GM18858 (cell line): ENCODE measurements at regions not wholly inside any gene's neighbourhood (a gene's known extent, or its start where the extent isn't known, plus 50 kb on each side); places are given as distances from the start of the nearest gene placed in this dataset.
"Not testable (repeated sequence)": the region's sequence is repeated elsewhere in the genome, so short reads cannot be mapped to it uniquely, and the experiment has no call there.

ENCODE experiments used
- ATAC-seq: cut with Tn5 transposase; IDR thresholded peaks from one replicate; pipeline ENCODE4 v1.9.1; 2021; ENCODE audit not compliant: unreplicated experiment

DNA sequence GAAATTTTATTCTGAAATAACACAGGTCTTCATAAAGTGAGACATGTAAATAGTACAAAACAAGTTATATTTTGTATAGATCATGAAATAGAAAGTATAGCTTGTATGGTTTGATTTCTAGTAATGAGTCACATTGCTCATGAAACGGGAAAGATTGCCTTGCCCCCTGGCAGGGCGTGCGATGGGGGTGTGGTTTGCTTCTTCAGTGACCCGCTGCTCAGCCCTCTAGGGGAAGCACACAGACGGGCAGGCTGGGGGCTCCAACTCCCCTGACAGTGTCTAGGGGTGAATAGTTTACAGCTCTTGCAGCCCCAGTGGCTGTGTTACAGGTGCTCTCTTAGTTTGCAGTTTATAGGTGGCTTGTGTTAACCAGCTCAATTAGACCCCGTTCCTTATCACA is 170.5 kb upstream of the RGS17 start:
- ATAC-seq = peak; percentile 64

- not testable (repeated sequence) for ATAC-seq
Observed at GRCh38 chr6:153282456-153282855, 151.4 kb upstream of the RGS17 start.

DNA sequence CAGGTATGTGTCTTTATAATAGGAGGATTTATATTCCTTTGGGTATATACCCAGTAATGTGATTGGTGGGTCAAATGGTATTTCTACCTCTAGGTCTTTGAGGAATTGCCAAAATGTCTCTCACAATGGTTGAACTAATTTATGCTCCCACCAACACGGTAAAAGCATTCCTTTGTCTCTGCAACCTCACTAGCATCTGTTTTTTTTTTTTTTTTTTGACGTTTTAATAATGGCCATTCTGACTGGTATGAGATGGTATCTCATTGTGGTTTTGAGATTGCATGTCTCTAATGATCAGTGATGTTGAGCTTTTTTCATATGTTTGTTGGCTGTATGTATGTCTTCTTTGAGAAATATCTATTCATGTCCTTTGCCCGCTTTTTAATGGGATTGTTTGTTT is 144.9 kb upstream of the RGS17 start:
- ATAC-seq = no peak

GRCh38 chr6:153272201-153272980 is 141.3 kb upstream of the RGS17 start:
- no peak for ATAC-seq

DNA sequence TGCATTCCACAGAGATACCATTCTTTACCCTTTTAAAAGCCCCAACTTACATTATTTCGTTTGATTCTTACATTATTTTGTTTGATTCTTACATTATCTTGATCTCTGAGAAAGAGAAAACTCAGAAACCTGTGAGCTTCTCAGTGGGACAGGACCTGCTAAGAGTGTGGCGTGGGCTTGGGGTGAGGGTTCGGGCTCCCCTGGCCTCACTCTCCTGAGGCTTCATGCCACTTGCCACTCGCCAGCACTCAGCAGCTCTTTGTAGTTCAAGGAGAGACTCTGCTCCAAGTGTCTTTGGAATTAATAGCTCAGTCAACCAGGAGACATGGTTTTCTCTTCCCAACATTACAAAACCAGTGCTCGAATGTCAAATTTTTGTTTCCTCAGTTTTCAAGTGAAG is 132.4 kb upstream of the RGS17 start:
- no peak for ATAC-seq

GRCh38 chr6:153251326-153251725 is 120.2 kb upstream of the RGS17 start:
- ATAC-seq = no peak

DNA sequence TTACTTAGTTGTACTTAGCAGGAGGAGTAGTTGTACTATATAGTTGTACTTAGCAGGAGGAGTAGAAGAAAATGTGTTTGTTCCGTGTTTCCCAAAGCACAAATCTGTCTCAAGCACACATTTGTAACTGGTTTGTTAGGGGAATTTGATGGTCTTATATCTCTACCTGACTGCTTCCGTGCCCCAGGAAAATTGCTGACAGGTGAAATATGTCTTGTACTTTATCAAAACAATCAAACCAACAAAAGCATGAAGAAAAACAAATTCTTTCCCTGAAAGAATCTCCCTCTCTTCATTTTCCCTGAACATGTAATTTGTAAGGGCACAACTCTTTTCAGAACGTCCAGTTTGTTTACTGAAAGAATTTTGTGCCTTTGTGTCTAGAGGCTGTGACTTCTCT is 106.6 kb upstream of the RGS17 start:
- ATAC-seq = no peak

DNA sequence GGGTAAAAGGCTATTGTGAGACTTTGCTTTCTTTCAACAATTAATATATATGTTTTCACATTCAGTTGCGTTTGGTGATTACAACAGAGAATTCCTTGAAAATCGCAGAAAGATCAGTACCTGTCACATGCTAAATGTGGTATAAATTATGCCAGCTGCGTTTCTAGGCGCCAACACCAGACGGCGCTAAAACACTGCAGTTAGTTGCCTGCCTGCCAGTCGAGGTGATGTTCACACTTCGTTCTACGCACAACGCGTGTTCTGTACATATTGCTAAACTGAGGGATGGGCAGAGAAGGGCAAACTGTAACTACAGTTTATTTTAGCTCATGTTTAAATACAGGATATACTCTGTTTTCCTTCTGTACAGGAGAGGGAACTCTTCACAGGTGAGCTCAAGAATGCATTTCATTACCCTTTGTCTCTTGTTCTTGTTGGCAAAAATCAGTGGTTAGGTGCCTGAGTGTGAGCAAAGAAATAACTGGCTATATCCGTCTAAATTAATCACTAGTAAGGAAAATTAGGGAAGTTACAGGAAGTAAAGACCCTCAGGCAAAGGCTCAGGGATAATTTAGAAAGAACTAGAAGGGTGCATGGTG is 100.1 kb upstream of the RGS17 start:
- ATAC-seq = no peak

- no peak for ATAC-seq
Observed at GRCh38 chr6:153218184-153218792, 87.2 kb upstream of the RGS17 start.

DNA sequence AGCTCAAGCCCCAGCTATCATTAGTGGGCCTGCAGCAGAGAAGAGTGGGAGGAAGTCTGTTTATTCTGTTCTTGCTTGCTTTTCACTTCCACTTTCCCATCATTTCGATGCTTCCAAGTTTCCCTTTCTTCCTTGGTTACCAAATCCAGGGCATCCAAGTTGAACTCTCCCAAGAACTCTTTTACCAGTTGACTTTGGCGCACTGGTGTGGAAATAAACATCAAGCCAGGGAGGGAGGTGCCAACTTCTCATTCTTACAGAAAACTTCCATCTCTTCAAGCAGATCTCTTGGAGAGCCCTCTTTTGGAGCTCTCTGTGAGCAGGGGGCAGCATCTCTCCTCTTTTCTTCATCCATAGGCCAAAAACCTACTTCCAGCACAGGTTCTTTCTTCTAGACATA is 85.7 kb upstream of the RGS17 start:
- no peak for ATAC-seq

DNA sequence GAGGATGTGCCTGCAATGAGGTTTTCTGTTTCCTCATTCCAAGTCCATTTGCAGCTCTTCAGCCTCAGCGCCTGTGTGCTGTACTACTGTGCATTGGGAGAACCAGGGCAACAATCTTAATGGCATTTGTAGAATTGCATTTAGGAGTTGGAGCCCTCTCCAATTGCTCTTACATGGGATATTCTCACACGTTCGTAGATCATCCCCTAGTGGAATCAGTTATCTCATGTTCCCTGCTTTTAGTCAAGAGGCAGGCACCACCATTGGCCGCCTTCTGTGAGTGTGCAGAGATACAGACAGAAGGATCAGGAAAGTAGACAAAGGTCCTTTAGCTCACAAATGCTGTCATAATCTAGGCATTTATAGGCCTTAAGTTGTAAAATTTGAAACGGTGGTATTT is 84.2 kb upstream of the RGS17 start:
- ATAC-seq = no peak

GRCh38 chr6:153214436-153214835 is 83.4 kb upstream of the RGS17 start:
- no peak for ATAC-seq

GRCh38 chr6:153210083-153210482 is 79.0 kb upstream of the RGS17 start:
- peak; percentile 88 for ATAC-seq

- no peak for ATAC-seq
Observed at GRCh38 chr6:153208706-153209105, 77.6 kb upstream of the RGS17 start.

DNA sequence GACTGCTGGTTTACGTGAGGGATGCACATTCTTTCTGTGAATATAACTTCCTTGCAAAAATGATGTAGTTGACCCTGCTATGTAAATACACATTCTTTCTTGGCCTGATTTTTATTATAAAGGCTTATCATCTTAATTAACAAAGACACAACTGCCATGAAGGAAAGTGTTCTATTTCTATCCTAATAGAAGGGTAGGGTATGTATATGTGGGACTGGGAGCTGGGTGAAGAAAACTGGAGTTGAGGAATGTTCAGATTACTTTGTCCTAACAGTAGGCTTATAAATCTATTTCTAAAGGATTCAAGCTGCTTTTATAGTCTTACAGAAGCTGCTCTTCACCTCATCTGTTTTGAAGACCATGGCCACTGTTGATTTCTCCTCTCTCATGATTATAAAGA is 76.5 kb upstream of the RGS17 start:
- no peak for ATAC-seq

DNA sequence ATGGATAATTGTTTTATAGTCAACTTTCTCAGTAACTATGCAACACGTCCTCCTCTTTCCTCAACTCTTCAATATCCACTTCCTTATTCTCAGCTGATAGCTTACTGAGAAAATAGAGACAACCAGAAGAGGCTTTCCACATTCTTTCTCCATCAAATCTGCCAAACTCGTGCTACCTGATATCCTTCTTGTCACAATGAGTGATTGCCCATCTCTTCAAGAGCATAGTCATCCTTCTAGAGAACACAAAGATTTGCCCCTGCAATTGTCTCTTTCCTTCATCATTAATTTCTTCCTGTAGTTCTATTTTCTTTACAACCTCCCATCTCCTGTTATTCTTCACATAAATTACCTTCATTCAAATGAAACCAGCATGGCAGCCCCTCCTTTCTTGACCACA is 75.9 kb upstream of the RGS17 start:
- no peak for ATAC-seq

GRCh38 chr6:153192943-153193885 is 62.1 kb upstream of the RGS17 start:
- ATAC-seq = no peak

GRCh38 chr6:153183925-153184324 is 52.8 kb upstream of the RGS17 start:
- ATAC-seq = no peak
